T-helper 2 cell treated with Interferon-gamma antibody and Interleukin-4, amounts not matched to agents 5 μg/mL and 100 μg/mL, for 36 hours (primary cell): ENCODE measurements at regions not wholly inside any gene's neighbourhood (a gene's known extent, or its start where the extent isn't known, plus 50 kb on each side); places are given as distances from the start of the nearest gene placed in this dataset.
"Not testable (repeated sequence)": the region's sequence is repeated elsewhere in the genome, so short reads cannot be mapped to it uniquely, and the experiment has no call there.

Source experiments
- DNase-seq: peaks from one replicate; pipeline ENCODE4 v3.0.0; 2021; ENCODE audit warnings: low spot score
- H3K27ac Mint-ChIP-seq: one replicate; pipeline ENCODE4 v1.8.0; 2021; ENCODE audit warnings: mild to moderate bottlenecking, mixed read lengths
- H3K27me3 Mint-ChIP-seq: one replicate; pipeline ENCODE4 v1.8.0; 2021; ENCODE audit warnings: low read depth, mixed read lengths
- H3K36me3 Mint-ChIP-seq: one replicate; pipeline ENCODE4 v1.8.0; 2021; ENCODE audit warnings: low read depth, mixed read lengths
- H3K4me1 Mint-ChIP-seq: one replicate; pipeline ENCODE4 v1.8.0; 2021; ENCODE audit warnings: low read depth, mixed read lengths
- H3K4me3 Mint-ChIP-seq: one replicate; pipeline ENCODE4 v1.8.0; 2022; ENCODE audit warnings: mild to moderate bottlenecking, moderate library complexity, mixed read lengths
- H3K9me3 Mint-ChIP-seq: one replicate; pipeline ENCODE4 v1.8.0; 2021; ENCODE audit warnings: mixed read lengths

DNA sequence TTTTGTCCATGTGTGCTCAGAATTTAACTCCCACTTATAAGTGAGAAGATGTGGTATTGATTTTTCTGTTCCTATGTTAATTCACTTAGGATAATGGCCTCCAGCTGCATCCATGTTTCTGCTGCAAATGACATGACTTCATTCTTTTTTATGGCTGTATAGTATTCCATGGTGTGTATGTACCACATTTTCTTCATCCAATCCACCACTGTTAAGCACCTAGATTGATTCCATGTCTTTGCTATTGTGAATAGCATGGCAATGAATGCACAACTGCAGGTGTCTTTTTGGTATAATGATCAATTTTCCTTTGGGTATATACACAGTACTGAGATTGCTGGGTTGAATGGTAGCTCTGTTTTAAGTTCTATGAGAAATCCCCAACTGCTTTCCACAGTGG is 657.7 kb downstream of the ETNK1 start:
- Mint-ChIP-seq H3K9me3 (peaks cover 13% of the 10 kb centered on the region), H3K36me3 (no peaks in the 10 kb centered on the region), H3K27ac (no peak overlapping the region), H3K27me3 (no peaks in the 10 kb centered on the region), H3K4me3 (no peak overlapping the region), H3K4me1 (no peaks in the 10 kb centered on the region)
- no peak for DNase-seq

- H3K4me1 Mint-ChIP-seq, DNase-seq, H3K36me3 Mint-ChIP-seq, H3K27me3 Mint-ChIP-seq, H3K27ac Mint-ChIP-seq, H3K4me3 Mint-ChIP-seq: not testable (repeated sequence)
- peaks cover 18% of the 10 kb centered on the region for H3K9me3 Mint-ChIP-seq
Observed at GRCh38 chr12:23285764-23286530, 661.0 kb downstream of the ETNK1 start.

DNA sequence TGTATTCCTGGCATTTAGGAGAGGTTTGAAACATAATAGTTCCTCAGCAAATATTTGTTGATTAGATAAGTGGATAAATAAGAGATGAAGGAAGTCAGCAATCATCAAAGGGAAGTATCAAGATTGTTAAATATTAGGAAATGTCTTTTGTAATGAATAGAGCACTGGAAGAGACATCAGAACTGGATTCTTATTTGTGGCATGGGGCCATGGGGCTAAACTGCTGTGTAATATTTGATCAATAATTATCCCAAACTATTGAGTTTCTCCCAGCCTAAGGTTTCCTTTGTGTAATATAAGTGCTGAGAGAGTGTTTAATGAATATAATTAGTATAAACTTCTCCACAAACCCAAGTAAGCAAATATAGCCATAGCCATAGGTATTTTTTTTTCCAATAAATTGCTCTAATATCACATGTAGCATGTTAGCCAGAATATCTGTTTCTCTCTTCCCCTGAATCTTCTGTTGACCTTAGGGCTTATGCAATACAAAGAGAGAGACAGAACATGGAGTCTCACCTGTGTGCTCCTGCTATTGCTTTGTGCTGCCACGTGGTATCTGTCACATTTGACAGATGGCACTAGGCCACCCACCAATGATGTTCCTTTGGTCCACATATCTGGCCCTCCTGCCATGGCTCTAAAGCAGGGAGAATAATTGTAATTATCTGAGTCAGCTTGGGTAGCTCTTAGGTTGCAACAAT is 658.7 kb downstream of the SOX5 start:
- Mint-ChIP-seq H3K27ac (no peak overlapping the region), H3K27me3 (no peaks in the 10 kb centered on the region), H3K36me3 (no peaks in the 10 kb centered on the region), H3K4me1 (no peaks in the 10 kb centered on the region), H3K4me3 (no peak overlapping the region), H3K9me3 (peaks cover 9% of the 10 kb centered on the region)
- DNase-seq, result no peak

GRCh38 chr12:23303220-23303619 is 646.2 kb downstream of the SOX5 start:
- Mint-ChIP-seq H3K4me3 (no peak overlapping the region), H3K9me3 (peaks cover 9% of the 10 kb centered on the region), H3K4me1 (no peaks in the 10 kb centered on the region), H3K36me3 (no peaks in the 10 kb centered on the region), H3K27ac (no peak overlapping the region), H3K27me3 (no peaks in the 10 kb centered on the region)
- no peak for DNase-seq

DNA sequence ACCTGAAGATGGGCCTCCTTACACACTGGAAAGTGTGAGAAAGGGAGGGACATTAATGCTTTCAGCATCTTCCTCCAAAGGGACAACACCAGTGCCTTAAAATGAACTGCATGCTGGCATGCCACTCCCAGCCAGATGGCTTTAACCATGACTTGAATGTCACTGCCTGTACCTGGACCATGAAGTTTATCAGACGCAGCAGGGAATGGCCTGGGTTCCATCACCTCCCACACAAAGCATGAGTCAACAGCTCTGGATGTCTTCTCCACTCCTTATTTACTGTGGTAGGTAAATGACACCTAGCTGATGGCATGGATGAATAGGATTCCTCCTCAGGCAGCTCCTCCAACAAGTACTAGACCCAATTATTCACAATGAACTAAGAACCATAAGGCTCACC is 645.6 kb downstream of the SOX5 start:
- Mint-ChIP-seq H3K27me3 (no peaks in the 10 kb centered on the region), H3K9me3 (peaks cover 11% of the 10 kb centered on the region), H3K4me1 (no peaks in the 10 kb centered on the region), H3K36me3 (no peaks in the 10 kb centered on the region), H3K4me3 (no peak overlapping the region), H3K27ac (no peak overlapping the region)
- DNase-seq, result no peak

DNA sequence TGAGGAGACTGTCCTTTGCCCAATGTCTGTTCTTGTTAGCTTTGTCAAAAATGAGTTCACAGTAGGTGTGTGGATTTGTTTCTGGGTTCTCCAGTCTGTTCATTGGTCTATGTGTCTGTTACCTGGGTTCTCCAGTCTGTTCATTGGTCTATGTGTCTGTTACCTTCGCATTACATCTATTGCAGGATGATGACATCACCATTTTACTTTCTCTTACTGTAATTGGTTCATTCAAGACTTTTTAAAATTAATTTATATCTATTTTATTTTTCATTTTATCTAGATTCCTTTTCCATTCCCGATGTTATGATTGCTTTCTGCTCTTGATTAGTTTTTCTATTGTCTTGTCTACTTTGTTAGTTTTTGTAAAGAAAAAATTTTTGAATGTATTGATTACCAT is 615.5 kb downstream of the SOX5 start:
- Mint-ChIP-seq H3K4me1 (no peaks in the 10 kb centered on the region), H3K4me3 (no peak overlapping the region), H3K36me3 (no peaks in the 10 kb centered on the region), H3K27me3 (no peaks in the 10 kb centered on the region), H3K27ac (no peak overlapping the region), H3K9me3 (peaks cover 13% of the 10 kb centered on the region)
- DNase-seq, result no peak

- Mint-ChIP-seq H3K27ac (no peak overlapping the region), H3K4me3 (no peak overlapping the region), H3K9me3 (peaks cover 23% of the 10 kb centered on the region), H3K36me3 (no peaks in the 10 kb centered on the region), H3K4me1 (no peaks in the 10 kb centered on the region), H3K27me3 (no peaks in the 10 kb centered on the region)
- no peak for DNase-seq
Observed at GRCh38 chr12:23335593-23335992, 613.9 kb downstream of the SOX5 start.

DNA sequence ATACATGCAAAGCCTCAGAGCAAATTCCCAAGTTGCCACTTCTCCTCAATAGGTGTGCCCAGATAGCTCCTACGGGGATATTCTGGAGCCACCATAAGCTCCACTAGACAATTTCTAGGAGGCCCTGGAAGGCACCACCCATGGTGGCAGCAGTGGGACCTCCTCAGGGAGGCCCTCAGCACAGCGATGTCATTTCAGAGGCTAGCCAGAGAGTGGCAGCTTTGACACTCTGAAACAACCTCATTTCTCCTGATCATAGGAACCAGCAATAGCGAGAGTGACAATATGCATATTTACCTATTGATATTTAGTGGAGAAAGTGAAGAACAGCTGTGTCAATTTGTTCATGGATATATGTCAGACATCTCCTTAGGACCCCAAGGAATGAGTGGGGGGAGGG is 612.3 kb downstream of the SOX5 start:
- no peaks in the 10 kb centered on the region for H3K36me3 Mint-ChIP-seq
- no peaks in the 10 kb centered on the region for H3K4me1 Mint-ChIP-seq
- no peak overlapping the region for H3K27ac Mint-ChIP-seq
- H3K4me3 Mint-ChIP-seq, result no peak overlapping the region
- H3K9me3 Mint-ChIP-seq, result peaks cover 23% of the 10 kb centered on the region
- H3K27me3 Mint-ChIP-seq, result no peaks in the 10 kb centered on the region
- no peak for DNase-seq

DNA sequence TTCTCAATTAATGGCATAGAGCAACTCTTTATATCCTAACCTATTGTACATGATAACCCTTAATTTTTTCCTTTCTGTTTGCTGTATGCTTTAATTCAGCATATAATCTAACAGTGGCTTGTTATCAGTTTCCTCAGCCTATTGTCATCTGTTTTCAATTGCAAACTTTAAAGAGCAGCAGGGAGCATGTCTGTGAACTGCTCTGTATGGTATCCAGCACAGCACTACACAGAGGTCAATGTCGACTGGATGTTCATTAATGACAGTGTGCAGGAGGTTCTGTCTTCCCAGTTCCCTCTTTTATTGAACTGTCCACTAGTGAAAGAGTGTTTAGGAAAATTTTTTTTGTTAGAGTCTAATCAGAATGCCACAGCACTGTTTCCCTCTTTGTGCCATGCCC is 609.1 kb downstream of the SOX5 start:
- no peak for DNase-seq
- no peaks in the 10 kb centered on the region for H3K4me1 Mint-ChIP-seq

GRCh38 chr12:23342407-23342806 is 607.1 kb downstream of the SOX5 start:
- Mint-ChIP-seq H3K9me3 (peaks cover 29% of the 10 kb centered on the region), H3K4me1 (no peaks in the 10 kb centered on the region), H3K36me3 (no peaks in the 10 kb centered on the region), H3K4me3 (no peak overlapping the region), H3K27ac (no peak overlapping the region), H3K27me3 (no peaks in the 10 kb centered on the region)
- DNase-seq, result no peak

More for the DNA sequence above, 609.1 kb downstream of the SOX5 start:
- peaks cover 25% of the 10 kb centered on the region for H3K9me3 Mint-ChIP-seq
- H3K27ac Mint-ChIP-seq, result no peak overlapping the region
- no peak overlapping the region for H3K4me3 Mint-ChIP-seq
- H3K36me3 Mint-ChIP-seq, result no peaks in the 10 kb centered on the region
- H3K27me3 Mint-ChIP-seq, result no peaks in the 10 kb centered on the region

DNA sequence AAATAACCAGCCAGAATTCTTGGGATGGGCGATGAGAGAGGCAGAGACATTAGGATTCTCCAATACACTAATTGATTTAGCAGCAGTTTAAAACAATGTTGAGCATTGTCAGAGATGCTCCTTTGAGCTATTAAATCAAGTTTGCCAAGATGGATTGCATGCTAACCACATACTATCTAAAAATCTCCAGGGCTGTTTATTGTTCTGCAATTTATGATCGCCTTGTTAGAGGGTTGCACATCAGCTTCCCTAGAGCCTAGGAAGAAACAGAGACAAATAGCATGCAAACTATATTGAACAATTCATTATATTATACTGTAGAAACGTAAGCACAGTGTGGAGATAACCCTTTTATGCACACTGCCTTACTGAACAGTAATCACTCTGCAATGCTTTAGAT is 599.9 kb downstream of the SOX5 start:
- no peak for DNase-seq
- Mint-ChIP-seq H3K4me1 (no peaks in the 10 kb centered on the region), H3K9me3 (peaks cover 14% of the 10 kb centered on the region), H3K27ac (no peak overlapping the region), H3K27me3 (no peaks in the 10 kb centered on the region), H3K36me3 (no peaks in the 10 kb centered on the region), H3K4me3 (no peak overlapping the region)

DNA sequence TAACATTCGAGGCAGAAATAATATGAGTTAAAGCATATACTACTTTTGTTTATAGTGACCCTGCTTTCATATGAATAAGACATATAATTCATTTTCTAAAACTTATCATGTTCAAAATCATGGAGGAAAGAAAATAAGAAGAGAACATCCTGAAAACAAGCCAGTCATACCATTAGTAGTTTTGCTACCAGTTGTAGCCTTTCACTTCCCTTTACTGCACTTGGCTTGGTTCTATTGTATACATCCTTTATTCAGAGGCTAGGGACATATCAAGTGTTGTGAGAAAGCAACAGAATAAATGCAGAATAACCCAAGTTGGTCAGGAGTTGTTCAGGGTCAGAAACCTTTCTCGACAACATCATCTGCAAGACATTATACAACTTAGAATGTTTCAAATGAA is 598.7 kb downstream of the SOX5 start:
- H3K27me3 Mint-ChIP-seq, result no peaks in the 10 kb centered on the region
- H3K4me1 Mint-ChIP-seq, result no peaks in the 10 kb centered on the region
- no peak overlapping the region for H3K4me3 Mint-ChIP-seq
- peaks cover 11% of the 10 kb centered on the region for H3K9me3 Mint-ChIP-seq
- no peak overlapping the region for H3K27ac Mint-ChIP-seq
- no peak for DNase-seq
- H3K36me3 Mint-ChIP-seq, result no peaks in the 10 kb centered on the region

- H3K4me3 Mint-ChIP-seq, result no peak overlapping the region
- H3K9me3 Mint-ChIP-seq, result peaks cover 7% of the 10 kb centered on the region
- no peak overlapping the region for H3K27ac Mint-ChIP-seq
- no peaks in the 10 kb centered on the region for H3K4me1 Mint-ChIP-seq
- no peaks in the 10 kb centered on the region for H3K27me3 Mint-ChIP-seq
- H3K36me3 Mint-ChIP-seq, result no peaks in the 10 kb centered on the region
- DNase-seq, result no peak
Observed at GRCh38 chr12:23352670-23353069, 596.8 kb downstream of the SOX5 start.

DNA sequence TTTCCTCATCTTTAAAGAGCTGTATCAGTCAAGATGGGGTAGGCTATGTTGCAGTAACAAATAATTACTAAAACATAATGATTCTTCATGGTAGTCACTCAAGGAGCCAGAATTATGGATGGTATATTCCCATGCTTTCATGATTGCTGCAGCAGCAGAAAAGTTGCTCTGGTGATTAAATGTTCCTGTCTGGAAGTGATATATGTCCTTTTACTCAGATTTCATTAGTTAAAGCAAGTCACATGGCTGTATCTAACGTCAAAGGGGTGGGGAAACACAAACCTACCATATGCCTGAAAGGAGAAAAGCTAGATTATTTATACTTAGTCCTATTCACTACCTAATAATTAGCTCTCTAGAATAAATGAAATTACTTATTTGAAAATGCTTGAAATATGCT is 594.7 kb downstream of the SOX5 start:
- peaks cover 12% of the 10 kb centered on the region for H3K9me3 Mint-ChIP-seq
- no peak for DNase-seq
- H3K27me3 Mint-ChIP-seq, result no peaks in the 10 kb centered on the region
- H3K4me3 Mint-ChIP-seq, result no peak overlapping the region
- no peaks in the 10 kb centered on the region for H3K36me3 Mint-ChIP-seq
- H3K4me1 Mint-ChIP-seq, result no peaks in the 10 kb centered on the region
- no peak overlapping the region for H3K27ac Mint-ChIP-seq

GRCh38 chr12:23356440-23356839 is 593.0 kb downstream of the SOX5 start:
- Mint-ChIP-seq H3K9me3 (peaks cover 7% of the 10 kb centered on the region), H3K4me1 (no peaks in the 10 kb centered on the region), H3K4me3 (no peak overlapping the region), H3K27ac (no peak overlapping the region), H3K36me3 (no peaks in the 10 kb centered on the region), H3K27me3 (no peaks in the 10 kb centered on the region)
- no peak for DNase-seq
